ENCODE measurements at regions not wholly inside any gene's neighbourhood (a gene's known extent, or its start where the extent isn't known, plus 50 kb on each side); places are given as distances from the start of the nearest gene placed in this dataset.
"Not testable (repeated sequence)": the region's sequence is repeated elsewhere in the genome, so short reads cannot be mapped to it uniquely, and the experiment has no call there.

- H3K27me3 Mint-ChIP-seq, result peaks cover 42% of the 10 kb centered on the region
- H3K4me1 Mint-ChIP-seq (ENCODE audit: low read depth), result peaks cover 15% of the 10 kb centered on the region
- POLR2A ChIA-PET; H3K27ac ChIP-seq (ENCODE audit: low read depth in 1 of 2, low read length in 2 of 2); H3K9me3 Mint-ChIP-seq; CTCF ChIA-PET; H3K27me3 ChIP-seq (ENCODE audit: control insufficient read depth in 1 of 2, insufficient read depth in 2 of 2, low read length in 2 of 2); H3K27ac Mint-ChIP-seq; H3K36me3 Mint-ChIP-seq (ENCODE audit: low read depth); H3K36me3 ChIP-seq (ENCODE audit: insufficient read depth, low read length); H3K9me3 ChIP-seq (ENCODE audit: control insufficient read depth in 1 of 2, insufficient read depth in 1 of 2, low read length in 2 of 2): not testable (repeated sequence)
- H3K4me3 Mint-ChIP-seq, result peak overlapping the region; percentile 63
- peak in 1 of 14 experiments; percentile 3 for DNase-seq
- intact Hi-C loops (cut with DNase I, micrococcal nuclease), result loop anchor here (5.0 to 10.0 kb wide), 3 partner anchors 164 to 244 kb away; no protein-coding TSS in a partner anchor
- Histone ChIP-seq H3K4me3 (ENCODE audit: low read length) (peak overlapping the region; percentile 20), H3K4me1 (ENCODE audit: insufficient read depth, low read length) (peaks cover 15% of the 10 kb centered on the region)
- ATAC-seq (ENCODE audit: poor library complexity), result peak; percentile 61
Observed at GRCh38 chr7:150049012-150049655, 175.4 kb downstream of the ATP6V0E2 start.

GRCh38 chr7:150053396-150053795 is 179.6 kb downstream of the ATP6V0E2 start:
- H3K27ac ChIP-seq (ENCODE audit: low read depth in 1 of 2, low read length in 2 of 2); H3K9me3 Mint-ChIP-seq; H3K4me1 ChIP-seq (ENCODE audit: insufficient read depth, low read length); ATAC-seq (ENCODE audit: poor library complexity); DNase-seq; H3K9me3 ChIP-seq (ENCODE audit: control insufficient read depth in 1 of 2, insufficient read depth in 1 of 2, low read length in 2 of 2); H3K4me3 ChIP-seq (ENCODE audit: low read length); H3K4me3 Mint-ChIP-seq; CTCF ChIA-PET; H3K36me3 Mint-ChIP-seq (ENCODE audit: low read depth); intact Hi-C loops (cut with DNase I, micrococcal nuclease); H3K27me3 ChIP-seq (ENCODE audit: control insufficient read depth in 1 of 2, insufficient read depth in 2 of 2, low read length in 2 of 2); POLR2A ChIA-PET; H3K4me1 Mint-ChIP-seq (ENCODE audit: low read depth); H3K27ac Mint-ChIP-seq; H3K36me3 ChIP-seq (ENCODE audit: insufficient read depth, low read length): not testable (repeated sequence)
- H3K27me3 Mint-ChIP-seq, result peaks cover 27% of the 10 kb centered on the region

- H3K27ac ChIP-seq (ENCODE audit: low read depth in 1 of 2, low read length in 2 of 2); ATAC-seq (ENCODE audit: poor library complexity); H3K27me3 ChIP-seq (ENCODE audit: control insufficient read depth in 1 of 2, insufficient read depth in 2 of 2, low read length in 2 of 2); H3K4me1 Mint-ChIP-seq (ENCODE audit: low read depth); H3K4me1 ChIP-seq (ENCODE audit: insufficient read depth, low read length); H3K4me3 Mint-ChIP-seq; CTCF ChIA-PET; H3K36me3 ChIP-seq (ENCODE audit: insufficient read depth, low read length); intact Hi-C loops (cut with DNase I, micrococcal nuclease); POLR2A ChIA-PET; H3K27ac Mint-ChIP-seq; H3K9me3 Mint-ChIP-seq; H3K9me3 ChIP-seq (ENCODE audit: control insufficient read depth in 1 of 2, insufficient read depth in 1 of 2, low read length in 2 of 2); H3K36me3 Mint-ChIP-seq (ENCODE audit: low read depth); DNase-seq; H3K4me3 ChIP-seq (ENCODE audit: low read length): not testable (repeated sequence)
- peaks cover 24% of the 10 kb centered on the region for H3K27me3 Mint-ChIP-seq
Observed at GRCh38 chr7:150054242-150054641, 180.5 kb downstream of the ATP6V0E2 start.

DNA sequence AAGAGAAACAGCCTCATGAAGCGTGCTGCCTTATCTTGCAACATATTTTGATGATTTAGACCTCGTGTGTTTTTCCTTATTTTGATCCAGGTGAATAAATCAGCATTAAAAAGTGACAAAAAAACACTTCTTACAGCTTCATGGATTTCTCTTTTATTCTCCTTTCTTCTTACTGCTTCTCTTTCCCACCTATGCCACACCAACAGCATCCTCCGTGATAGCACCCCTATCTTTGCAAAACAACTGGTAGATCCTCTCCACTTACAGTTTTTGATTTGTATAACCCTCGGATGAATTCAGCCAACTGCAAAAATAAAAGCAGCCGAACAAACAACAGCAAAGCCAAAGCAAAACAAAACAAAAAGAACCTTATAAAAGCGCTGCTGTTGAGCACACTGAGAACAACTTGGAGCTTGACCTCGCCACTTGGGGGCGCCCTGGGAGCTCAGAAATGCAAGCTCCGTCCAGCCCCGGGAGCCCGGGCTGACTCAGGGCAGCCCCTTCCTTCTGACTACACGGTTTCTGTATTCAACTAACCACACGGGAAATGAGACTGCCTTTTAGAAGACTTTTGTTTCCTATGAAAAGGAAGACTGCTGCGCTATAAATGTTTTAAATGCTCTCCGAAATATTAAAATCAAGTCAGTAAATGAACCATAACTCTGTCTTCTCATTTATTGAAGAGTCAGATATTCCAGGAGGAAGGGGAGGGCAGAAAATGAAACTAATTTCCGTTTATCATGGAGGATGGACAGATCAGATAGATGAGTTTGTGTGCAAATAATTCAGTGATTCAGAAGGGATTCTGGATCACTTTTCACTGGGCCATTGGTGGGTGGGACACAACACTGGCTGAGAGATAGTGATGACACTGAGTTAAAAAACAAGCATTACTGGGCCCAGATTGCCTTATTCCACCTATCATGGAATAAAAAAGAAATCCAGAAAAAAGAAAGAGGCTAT is 186.8 kb downstream of the ATP6V0E2 start:
- H3K4me3 ChIP-seq (ENCODE audit: low read length); POLR2A ChIA-PET; H3K27ac ChIP-seq (ENCODE audit: low read depth in 1 of 2, low read length in 2 of 2); H3K9me3 ChIP-seq (ENCODE audit: control insufficient read depth in 1 of 2, insufficient read depth in 1 of 2, low read length in 2 of 2); H3K27me3 Mint-ChIP-seq; H3K9me3 Mint-ChIP-seq; H3K27me3 ChIP-seq (ENCODE audit: control insufficient read depth in 1 of 2, insufficient read depth in 2 of 2, low read length in 2 of 2); H3K27ac Mint-ChIP-seq; H3K36me3 Mint-ChIP-seq (ENCODE audit: low read depth); H3K4me3 Mint-ChIP-seq; CTCF ChIA-PET; H3K4me1 Mint-ChIP-seq (ENCODE audit: low read depth); intact Hi-C loops (cut with DNase I, micrococcal nuclease); H3K36me3 ChIP-seq (ENCODE audit: insufficient read depth, low read length); H3K4me1 ChIP-seq (ENCODE audit: insufficient read depth, low read length): not testable (repeated sequence)
- ATAC-seq (ENCODE audit: poor library complexity) (peak; percentile 99), DNase-seq (peak in 11 of 14 experiments; percentile 73 to 90 (median 80))
- TF ChIP-seq, protein P1, sequence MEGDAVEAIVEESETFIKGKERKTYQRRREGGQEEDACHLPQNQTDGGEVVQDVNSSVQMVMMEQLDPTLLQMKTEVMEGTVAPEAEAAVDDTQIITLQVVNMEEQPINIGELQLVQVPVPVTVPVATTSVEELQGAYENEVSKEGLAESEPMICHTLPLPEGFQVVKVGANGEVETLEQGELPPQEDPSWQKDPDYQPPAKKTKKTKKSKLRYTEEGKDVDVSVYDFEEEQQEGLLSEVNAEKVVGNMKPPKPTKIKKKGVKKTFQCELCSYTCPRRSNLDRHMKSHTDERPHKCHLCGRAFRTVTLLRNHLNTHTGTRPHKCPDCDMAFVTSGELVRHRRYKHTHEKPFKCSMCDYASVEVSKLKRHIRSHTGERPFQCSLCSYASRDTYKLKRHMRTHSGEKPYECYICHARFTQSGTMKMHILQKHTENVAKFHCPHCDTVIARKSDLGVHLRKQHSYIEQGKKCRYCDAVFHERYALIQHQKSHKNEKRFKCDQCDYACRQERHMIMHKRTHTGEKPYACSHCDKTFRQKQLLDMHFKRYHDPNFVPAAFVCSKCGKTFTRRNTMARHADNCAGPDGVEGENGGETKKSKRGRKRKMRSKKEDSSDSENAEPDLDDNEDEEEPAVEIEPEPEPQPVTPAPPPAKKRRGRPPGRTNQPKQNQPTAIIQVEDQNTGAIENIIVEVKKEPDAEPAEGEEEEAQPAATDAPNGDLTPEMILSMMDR (IDR thresholded peaks at IDR 0.05), result peak; percentile 12

GRCh38 chr7:150063195-150063594 is 189.4 kb downstream of the ATP6V0E2 start:
- H3K9me3 Mint-ChIP-seq; H3K27me3 Mint-ChIP-seq; H3K27me3 ChIP-seq (ENCODE audit: control insufficient read depth in 1 of 2, insufficient read depth in 2 of 2, low read length in 2 of 2); H3K4me1 ChIP-seq (ENCODE audit: insufficient read depth, low read length); H3K4me3 Mint-ChIP-seq; H3K4me3 ChIP-seq (ENCODE audit: low read length); H3K27ac ChIP-seq (ENCODE audit: low read depth in 1 of 2, low read length in 2 of 2); H3K9me3 ChIP-seq (ENCODE audit: control insufficient read depth in 1 of 2, insufficient read depth in 1 of 2, low read length in 2 of 2); intact Hi-C loops (cut with DNase I, micrococcal nuclease); CTCF ChIA-PET; ATAC-seq (ENCODE audit: poor library complexity); H3K36me3 ChIP-seq (ENCODE audit: insufficient read depth, low read length); DNase-seq; H3K36me3 Mint-ChIP-seq (ENCODE audit: low read depth); H3K4me1 Mint-ChIP-seq (ENCODE audit: low read depth); H3K27ac Mint-ChIP-seq; POLR2A ChIA-PET: not testable (repeated sequence)

DNA sequence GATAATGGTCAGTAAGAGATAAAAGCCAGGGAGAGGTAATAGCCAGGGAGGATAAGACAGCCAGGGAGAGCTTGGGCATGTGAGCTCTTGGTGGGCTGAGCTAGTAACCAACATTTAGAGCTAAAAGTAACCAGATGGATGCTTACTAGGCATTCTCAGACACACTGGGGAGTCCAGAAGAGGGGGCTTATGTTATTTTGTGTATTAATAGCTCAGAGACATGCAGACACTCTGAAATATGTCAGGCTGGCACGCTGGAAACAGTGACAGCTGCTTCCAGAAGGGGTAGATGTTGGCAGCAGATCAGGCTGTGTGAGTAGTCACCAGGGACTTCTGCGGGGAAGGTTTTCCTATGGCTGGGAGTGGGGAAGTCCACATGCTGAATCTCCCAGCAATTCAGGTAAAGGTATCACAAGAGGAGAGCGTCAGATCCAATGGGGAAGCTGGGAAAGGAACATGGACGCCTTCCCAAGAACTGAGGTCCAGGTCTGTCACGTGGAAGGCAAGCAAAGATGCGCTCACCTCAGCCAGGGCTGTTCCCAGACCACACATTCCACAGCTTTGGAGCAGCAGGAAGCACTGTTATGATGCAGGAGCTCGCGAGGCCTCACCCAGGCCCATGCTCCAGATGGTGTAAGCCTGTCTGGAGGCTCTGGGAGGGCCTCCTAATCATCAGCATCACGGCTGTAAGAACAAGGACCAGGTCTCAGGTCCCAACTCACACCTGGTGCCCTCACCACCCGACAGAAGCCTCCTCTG is 196.0 kb downstream of the ATP6V0E2 start:
- not testable (repeated sequence) for H3K9me3 ChIP-seq (ENCODE audit: control insufficient read depth in 1 of 2, insufficient read depth in 1 of 2, low read length in 2 of 2); H3K36me3 Mint-ChIP-seq (ENCODE audit: low read depth)

More for the DNA sequence above, 196.0 kb downstream of the ATP6V0E2 start:
- H3K27ac ChIP-seq (ENCODE audit: low read depth in 1 of 2, low read length in 2 of 2); intact Hi-C loops (cut with DNase I, micrococcal nuclease); H3K4me1 ChIP-seq (ENCODE audit: insufficient read depth, low read length); CTCF ChIA-PET; H3K9me3 Mint-ChIP-seq; DNase-seq; H3K4me3 ChIP-seq (ENCODE audit: low read length); H3K36me3 ChIP-seq (ENCODE audit: insufficient read depth, low read length); H3K4me1 Mint-ChIP-seq (ENCODE audit: low read depth); H3K27me3 ChIP-seq (ENCODE audit: control insufficient read depth in 1 of 2, insufficient read depth in 2 of 2, low read length in 2 of 2); ATAC-seq (ENCODE audit: poor library complexity); H3K27me3 Mint-ChIP-seq; H3K27ac Mint-ChIP-seq; H3K4me3 Mint-ChIP-seq; POLR2A ChIA-PET: not testable (repeated sequence)

Measured in CD4-positive, alpha-beta T cell (primary cell).